Breast epithelium (tissue), 3 donors: ENCODE measurements at regions not wholly inside any gene's neighbourhood (a gene's known extent, or its start where the extent isn't known, plus 50 kb on each side); places are given as distances from the start of the nearest gene placed in this dataset.

Experiments
- POLR2A ChIP-seq: fragments of 450-650 bp; IDR thresholded peaks from one replicate; pipeline ENCODE4 v1.6.1; 2016; ENCODE audit warnings: antibody characterized with exemption, mild to moderate bottlenecking, moderate library complexity
- TF ChIP-seq, protein P1 (sequence below), 3 donors: fragments of 450-650 bp; IDR thresholded peaks; one replicate each; pipeline ENCODE4 v1.5.1; 2016 to 2017; ENCODE audit warnings: antibody characterized with exemption in 3 of 3, mild to moderate bottlenecking in 3 of 3, moderate library complexity in 3 of 3

DNA sequence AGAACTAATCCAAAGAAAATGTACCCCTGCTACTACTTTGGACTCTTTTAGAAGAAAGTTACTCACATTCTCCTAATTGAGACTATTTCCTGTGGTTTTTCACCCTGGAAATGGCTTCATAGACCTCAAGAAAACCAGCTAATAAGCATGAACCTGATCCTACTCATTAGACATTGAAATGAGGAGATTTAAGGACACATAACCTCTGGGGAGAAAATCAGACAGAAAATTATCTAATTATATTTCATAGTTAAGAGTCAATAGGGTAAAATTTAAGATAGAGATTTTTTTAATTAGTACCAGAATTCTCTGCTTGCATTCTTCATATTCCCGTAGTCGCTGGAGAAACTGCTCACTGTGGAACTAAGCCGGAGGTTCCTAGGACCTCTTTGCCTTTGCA, 114.6 kb upstream of the ACP3 start:
- TF ChIP-seq, protein P1, sequence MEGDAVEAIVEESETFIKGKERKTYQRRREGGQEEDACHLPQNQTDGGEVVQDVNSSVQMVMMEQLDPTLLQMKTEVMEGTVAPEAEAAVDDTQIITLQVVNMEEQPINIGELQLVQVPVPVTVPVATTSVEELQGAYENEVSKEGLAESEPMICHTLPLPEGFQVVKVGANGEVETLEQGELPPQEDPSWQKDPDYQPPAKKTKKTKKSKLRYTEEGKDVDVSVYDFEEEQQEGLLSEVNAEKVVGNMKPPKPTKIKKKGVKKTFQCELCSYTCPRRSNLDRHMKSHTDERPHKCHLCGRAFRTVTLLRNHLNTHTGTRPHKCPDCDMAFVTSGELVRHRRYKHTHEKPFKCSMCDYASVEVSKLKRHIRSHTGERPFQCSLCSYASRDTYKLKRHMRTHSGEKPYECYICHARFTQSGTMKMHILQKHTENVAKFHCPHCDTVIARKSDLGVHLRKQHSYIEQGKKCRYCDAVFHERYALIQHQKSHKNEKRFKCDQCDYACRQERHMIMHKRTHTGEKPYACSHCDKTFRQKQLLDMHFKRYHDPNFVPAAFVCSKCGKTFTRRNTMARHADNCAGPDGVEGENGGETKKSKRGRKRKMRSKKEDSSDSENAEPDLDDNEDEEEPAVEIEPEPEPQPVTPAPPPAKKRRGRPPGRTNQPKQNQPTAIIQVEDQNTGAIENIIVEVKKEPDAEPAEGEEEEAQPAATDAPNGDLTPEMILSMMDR (IDR thresholded peaks at IDR 0.05) = no peak
- no peak for TF ChIP-seq POLR2A
